Esophagus muscularis mucosa (tissue), 4 donors: ENCODE measurements at regions not wholly inside any gene's neighbourhood (a gene's known extent, or its start where the extent isn't known, plus 50 kb on each side); places are given as distances from the start of the nearest gene placed in this dataset.

Experiments used
- DNase-seq: peaks from one replicate; pipeline ENCODE4 v3.0.0-alpha.2; 2017; ENCODE audit errors: extremely low spot score
- H3K27ac ChIP-seq, 4 donors: fragments of 200-600 bp; sonication (generic); replicated peaks in 1 of 4; 1 replicate in 3 of 4; 2 replicates in 1 of 4; pipeline ENCODE4 v1.5.1; 2016 to 2019; ENCODE audit warnings: mild to moderate bottlenecking in 1 of 4
- H3K27me3 ChIP-seq, 4 donors: fragments of 200-600 bp; sonication (generic); one replicate each; pipeline versions ENCODE4 v1.5.1 to v1.6.0; 2016 to 2019
- H3K36me3 ChIP-seq, 4 donors: fragments of 200-600 bp; sonication (generic); one replicate each; pipeline ENCODE4 v1.5.1; 2016 to 2019
- H3K4me1 ChIP-seq, 4 donors: fragments of 200-600 bp; sonication (generic); one replicate each; pipeline ENCODE4 v1.5.1; 2016 to 2019
- H3K4me3 ChIP-seq, 4 donors: fragments of 200-600 bp; sonication (generic); 1 replicate in 2 of 4; 2 replicates in 2 of 4; pipeline ENCODE4 v1.5.1; 2016 to 2019; ENCODE audit warnings: mild to moderate bottlenecking in 4 of 4, moderate library complexity in 1 of 4
- H3K9me3 ChIP-seq, 4 donors: fragments of 200-600 bp; sonication (generic); 1 replicate in 3 of 4; 2 replicates in 1 of 4; pipeline ENCODE4 v1.5.1; 2016 to 2019
- CTCF ChIP-seq, 3 experiments: fragments of 200-600 bp in 2 of 3; fragments of 450-650 bp in 1 of 3; sonication (generic) in 2 of 3; IDR thresholded peaks; one replicate each; pipeline ENCODE4 v1.5.1; 2017 to 2019; ENCODE audit warnings: antibody characterized with exemption in 3 of 3, mild to moderate bottlenecking in 2 of 3, moderate library complexity in 1 of 3
- EP300 ChIP-seq: sonication (generic); formaldehyde crosslinking; IDR thresholded peaks from one replicate; pipeline ENCODE4 v1.6.1; 2017; ENCODE audit warnings: antibody characterized with exemption
- POLR2A ChIP-seq: fragments of 450-650 bp; IDR thresholded peaks from one replicate; pipeline ENCODE4 v1.6.1; 2017; ENCODE audit warnings: antibody characterized with exemption, moderate library complexity, mild to moderate bottlenecking, low read depth
- POLR2AphosphoS5 ChIP-seq, 2 donors: sonication (generic); formaldehyde crosslinking; IDR thresholded peaks; one replicate each; pipeline ENCODE4 v1.6.1; 2017; ENCODE audit warnings: antibody characterized with exemption in 2 of 2
- WGBS: methylation state at CpG from one replicate; pipeline ENCODE4 v1.1.5; 2018; 5-methylcytosine and 5-hydroxymethylcytosine counted together
- intact Hi-C: fragments of 100-400 bp; cut with DNase I; formaldehyde crosslinking; loops from one replicate; pipeline ENCODE4 v1.15.1; 2023

DNA sequence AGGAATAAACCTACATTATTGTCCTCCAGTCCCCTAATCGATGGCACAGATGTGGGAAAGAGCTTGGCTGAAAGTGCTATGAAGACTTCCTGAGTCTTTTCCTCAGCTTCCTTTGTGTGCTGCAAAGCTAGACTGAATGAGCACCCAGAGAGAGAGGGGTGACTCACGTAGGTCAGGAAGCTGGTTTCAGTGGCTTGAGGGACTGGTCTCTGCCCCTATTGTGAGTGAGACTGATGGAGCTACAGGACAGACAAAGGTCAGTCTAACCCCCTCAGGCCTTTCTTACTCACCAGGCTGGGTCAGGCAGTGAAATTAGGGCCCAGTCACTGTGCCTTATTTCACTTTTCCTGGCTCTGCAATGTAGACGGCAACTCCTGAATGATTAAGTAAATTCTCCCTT, 171.1 kb upstream of the GRB10 start:
- H3K27ac ChIP-seq = no peak overlapping the region
- peaks cover 0 to 21% (median 6%) of the 10 kb centered on the region in 4 donors for H3K9me3 ChIP-seq
- no peak overlapping the region for H3K4me3 ChIP-seq
- 66% methylated on average over 3 of the region's 3 CpGs for WGBS
- peaks cover 0 to 17% (median 2%) of the 10 kb centered on the region in 4 donors for H3K4me1 ChIP-seq
- intact Hi-C loops = no loop called here
- H3K36me3 ChIP-seq = no peaks in the 10 kb centered on the region
- no peaks in the 10 kb centered on the region for H3K27me3 ChIP-seq
- TF ChIP-seq POLR2AphosphoS5 (IDR thresholded peaks at IDR 0.05) (no peak), POLR2A (no peak), EP300 (no peak), CTCF (IDR thresholded peaks at IDR 0.05) (no peak)
- DNase-seq = peak; percentile 72

- no peak overlapping the region for H3K4me3 ChIP-seq
- H3K36me3 ChIP-seq = no peaks in the 10 kb centered on the region
- TF ChIP-seq CTCF (IDR thresholded peaks at IDR 0.05) = no peak
- TF ChIP-seq POLR2AphosphoS5 (IDR thresholded peaks at IDR 0.05) = no peak
- no peak for TF ChIP-seq POLR2A
- no peak for TF ChIP-seq EP300
- 71% methylated on average over 6 of the region's 6 CpGs for WGBS
- peaks cover 0 to 17% (median 2%) of the 10 kb centered on the region in 4 donors for H3K4me1 ChIP-seq
- H3K27ac ChIP-seq = no peak overlapping the region
- intact Hi-C loops = no loop called here
- DNase-seq = peak; percentile 88
- no peaks in the 10 kb centered on the region for H3K27me3 ChIP-seq
- H3K9me3 ChIP-seq = peaks cover 0 to 26% (median 8%) of the 10 kb centered on the region in 4 donors
Observed at GRCh38 chr7:50953303-50953702, 170.6 kb upstream of the GRB10 start.

- Histone ChIP-seq H3K27ac (no peak overlapping the region), H3K4me3 (no peak overlapping the region), H3K4me1 (peaks cover 0 to 17% (median 2%) of the 10 kb centered on the region in 4 donors), H3K27me3 (no peaks in the 10 kb centered on the region), H3K9me3 (peaks cover 0 to 26% (median 8%) of the 10 kb centered on the region in 4 donors), H3K36me3 (no peaks in the 10 kb centered on the region)
- intact Hi-C loops = no loop called here
- peak; percentile 86 for DNase-seq
- TF ChIP-seq EP300 = no peak
- no peak for TF ChIP-seq POLR2A
- TF ChIP-seq POLR2AphosphoS5 (IDR thresholded peaks at IDR 0.05) = no peak
- 69% methylated on average over 3 of the region's 3 CpGs for WGBS
Observed at GRCh38 chr7:50952544-50952943, 169.8 kb upstream of the GRB10 start.

- no peak for TF ChIP-seq POLR2AphosphoS5 (IDR thresholded peaks at IDR 0.05)
- no peak for TF ChIP-seq POLR2A
- no peak for TF ChIP-seq EP300
- no peak for TF ChIP-seq CTCF (IDR thresholded peaks at IDR 0.05)
- H3K36me3 ChIP-seq = no peaks in the 10 kb centered on the region
- peaks cover 0 to 17% (median 2%) of the 10 kb centered on the region in 4 donors for H3K4me1 ChIP-seq
- intact Hi-C loops = no loop called here
- no peak for DNase-seq
- no peak overlapping the region for H3K4me3 ChIP-seq
- H3K9me3 ChIP-seq = peaks cover 0 to 26% (median 8%) of the 10 kb centered on the region in 4 donors
- WGBS = 100% methylated on average over 1 of the region's 1 CpG
- H3K27ac ChIP-seq = no peak overlapping the region
- H3K27me3 ChIP-seq = no peaks in the 10 kb centered on the region
Observed at GRCh38 chr7:50952120-50952519, 169.4 kb upstream of the GRB10 start.

DNA sequence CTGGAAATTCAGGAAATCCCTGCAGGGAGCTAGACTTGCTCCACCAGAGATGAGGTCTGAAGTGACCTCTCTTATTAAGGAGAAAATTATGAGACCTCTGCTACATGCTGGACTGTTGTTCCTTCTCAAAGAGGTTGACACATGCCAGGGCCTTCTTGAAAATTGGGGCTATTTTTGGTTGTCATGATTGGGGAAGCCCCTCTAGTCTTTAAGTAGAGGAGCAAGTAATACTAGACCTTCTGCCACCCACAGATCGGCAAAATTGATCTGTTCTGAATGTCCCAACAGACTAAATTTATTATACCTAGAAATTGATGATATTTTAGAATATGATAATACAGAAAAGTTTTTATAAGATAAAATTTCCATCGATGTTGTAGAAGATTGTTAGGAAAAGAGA, 160.8 kb upstream of the GRB10 start:
- Histone ChIP-seq H3K36me3 (no peaks in the 10 kb centered on the region), H3K27ac (no peak overlapping the region), H3K27me3 (no peaks in the 10 kb centered on the region), H3K4me1 (no peaks in the 10 kb centered on the region), H3K4me3 (no peak overlapping the region), H3K9me3 (peaks cover 0 to 2% (median 0%) of the 10 kb centered on the region in 4 donors)
- intact Hi-C loops = no loop called here
- WGBS = 91% methylated on average over 2 of the region's 2 CpGs
- TF ChIP-seq POLR2AphosphoS5 (IDR thresholded peaks at IDR 0.05) = no peak
- DNase-seq = no peak

DNA sequence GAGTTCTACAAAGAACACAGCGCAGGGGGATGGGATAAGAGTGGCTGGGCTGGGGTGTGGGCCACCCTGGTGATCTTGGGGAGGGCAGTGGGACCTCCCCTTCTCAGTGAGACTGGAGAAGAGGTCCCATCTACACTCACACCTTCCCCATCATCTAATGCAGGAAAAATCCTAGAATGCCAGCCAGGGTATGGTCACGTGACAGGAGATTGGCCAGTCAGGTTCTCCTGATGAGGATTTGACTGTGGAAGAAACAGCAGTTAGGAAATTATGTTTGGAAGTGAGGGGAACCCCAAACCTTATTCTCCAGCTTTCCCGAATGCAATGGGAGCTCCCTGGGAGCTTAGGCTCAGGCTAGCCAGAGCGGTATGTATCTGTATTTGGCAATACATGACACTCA, 158.8 kb upstream of the GRB10 start:
- 81% methylated on average over 4 of the region's 4 CpGs for WGBS
- DNase-seq = no peak
- H3K9me3 ChIP-seq = no peaks in the 10 kb centered on the region
- H3K27ac ChIP-seq = no peak overlapping the region
- intact Hi-C loops = no loop called here
- H3K36me3 ChIP-seq = no peaks in the 10 kb centered on the region
- peaks cover 0 to 8% (median 0%) of the 10 kb centered on the region in 4 donors for H3K27me3 ChIP-seq
- no peaks in the 10 kb centered on the region for H3K4me1 ChIP-seq
- H3K4me3 ChIP-seq = no peak overlapping the region
- TF ChIP-seq POLR2AphosphoS5 (IDR thresholded peaks at IDR 0.05) (no peak), EP300 (no peak), POLR2A (no peak), CTCF (IDR thresholded peaks at IDR 0.05) (no peak)
